Thoracic aorta (tissue), 2 donors: ENCODE measurements at regions not wholly inside any gene's neighbourhood (a gene's known extent, or its start where the extent isn't known, plus 50 kb on each side); places are given as distances from the start of the nearest gene placed in this dataset.

ENCODE experiments used
- ATAC-seq: fragments of 150-250 bp; one replicate; pipeline ENCODE4 v1.8.0; 2017; ENCODE audit warnings: low read depth; ENCODE audit not compliant: insufficient number of reproducible peaks, low FRiP score
- DNase-seq: peaks from one replicate; pipeline ENCODE4 v3.0.0-alpha.2; 2020; ENCODE audit warnings: low spot score
- H3K27ac ChIP-seq, 2 donors: fragments of 200-600 bp; sonication (generic); 1 replicate in 1 of 2; 2 replicates in 1 of 2; pipeline ENCODE4 v1.5.1; 2016; ENCODE audit warnings: mild to moderate bottlenecking in 2 of 2, moderate library complexity in 2 of 2
- H3K27me3 ChIP-seq: fragments of 200-600 bp; sonication (generic); replicated peaks from 2 replicates; pipeline ENCODE4 v1.6.0; 2016; ENCODE audit warnings: mild to moderate bottlenecking; ENCODE audit not compliant: insufficient read depth
- H3K36me3 ChIP-seq: fragments of 200-600 bp; sonication (generic); one replicate; pipeline ENCODE4 v1.5.1; 2016
- H3K4me1 ChIP-seq, 2 donors: fragments of 200-600 bp; sonication (generic); 1 replicate in 1 of 2; 2 replicates in 1 of 2; pipeline versions ENCODE4 v1.5.1 to v1.6.0; 2016; ENCODE audit warnings: low read depth in 2 of 2, mild to moderate bottlenecking in 1 of 2; ENCODE audit not compliant: control insufficient read depth in 1 of 2
- H3K4me3 ChIP-seq: fragments of 200-600 bp; sonication (generic); 2 replicates; pipeline ENCODE4 v1.5.1; 2016; ENCODE audit warnings: mild to moderate bottlenecking
- H3K9me3 ChIP-seq: fragments of 200-600 bp; sonication (generic); 2 replicates; pipeline ENCODE4 v1.5.1; 2016
- TF ChIP-seq, protein P1 (sequence below): fragments of 200-600 bp; sonication (generic); IDR thresholded peaks from one replicate; pipeline ENCODE4 v1.5.1; 2019; ENCODE audit warnings: antibody characterized with exemption

DNA sequence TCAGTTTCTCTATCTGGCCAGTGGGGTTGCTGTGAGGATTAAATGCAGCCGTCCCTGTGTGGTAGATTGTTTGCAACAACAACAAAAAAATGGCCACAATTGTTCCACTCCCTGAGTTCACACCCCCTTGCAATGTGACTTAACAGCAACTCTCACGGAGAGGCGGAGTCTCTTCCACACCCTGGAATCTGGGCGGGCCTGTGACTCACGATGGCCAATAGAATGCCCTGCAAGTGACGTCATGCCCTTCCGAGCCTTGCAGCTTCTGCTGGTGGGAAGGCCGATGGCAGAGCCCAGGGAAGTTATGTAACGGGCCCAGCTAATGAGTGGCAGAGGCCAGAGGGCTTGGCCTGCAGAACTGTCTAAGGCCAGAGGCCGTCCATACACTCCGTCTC is 87.9 kb downstream of the RIPK4 start:
- H3K9me3 ChIP-seq, result no peaks in the 10 kb centered on the region
- DNase-seq (peak; percentile 74), ATAC-seq (peak; percentile 97)
- no peaks in the 10 kb centered on the region for H3K27me3 ChIP-seq
- peaks cover 7 to 8% of the 10 kb centered on the region in 2 donors for H3K4me1 ChIP-seq
- TF ChIP-seq, protein P1, sequence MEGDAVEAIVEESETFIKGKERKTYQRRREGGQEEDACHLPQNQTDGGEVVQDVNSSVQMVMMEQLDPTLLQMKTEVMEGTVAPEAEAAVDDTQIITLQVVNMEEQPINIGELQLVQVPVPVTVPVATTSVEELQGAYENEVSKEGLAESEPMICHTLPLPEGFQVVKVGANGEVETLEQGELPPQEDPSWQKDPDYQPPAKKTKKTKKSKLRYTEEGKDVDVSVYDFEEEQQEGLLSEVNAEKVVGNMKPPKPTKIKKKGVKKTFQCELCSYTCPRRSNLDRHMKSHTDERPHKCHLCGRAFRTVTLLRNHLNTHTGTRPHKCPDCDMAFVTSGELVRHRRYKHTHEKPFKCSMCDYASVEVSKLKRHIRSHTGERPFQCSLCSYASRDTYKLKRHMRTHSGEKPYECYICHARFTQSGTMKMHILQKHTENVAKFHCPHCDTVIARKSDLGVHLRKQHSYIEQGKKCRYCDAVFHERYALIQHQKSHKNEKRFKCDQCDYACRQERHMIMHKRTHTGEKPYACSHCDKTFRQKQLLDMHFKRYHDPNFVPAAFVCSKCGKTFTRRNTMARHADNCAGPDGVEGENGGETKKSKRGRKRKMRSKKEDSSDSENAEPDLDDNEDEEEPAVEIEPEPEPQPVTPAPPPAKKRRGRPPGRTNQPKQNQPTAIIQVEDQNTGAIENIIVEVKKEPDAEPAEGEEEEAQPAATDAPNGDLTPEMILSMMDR, result no peak
- H3K27ac ChIP-seq, result peak overlapping the region in 1 of 2 donors; percentile 54
- no peaks in the 10 kb centered on the region for H3K36me3 ChIP-seq
- peak overlapping the region; percentile 26 for H3K4me3 ChIP-seq

- H3K27ac ChIP-seq, result peak overlapping the region in 1 of 2 donors; percentile 47
- TF ChIP-seq, protein P1, result no peak
- no peak for ATAC-seq
Observed at GRCh38 chr21:41678016-41678923, 88.6 kb downstream of the RIPK4 start.

GRCh38 chr21:41677671-41678015 is 89.2 kb downstream of the RIPK4 start:
- Histone ChIP-seq H3K9me3 (no peaks in the 10 kb centered on the region), H3K27ac (no peak overlapping the region), H3K4me1 (peaks cover 8 to 12% of the 10 kb centered on the region in 2 donors), H3K4me3 (no peak overlapping the region), H3K36me3 (no peaks in the 10 kb centered on the region), H3K27me3 (no peaks in the 10 kb centered on the region)
- no peak for ATAC-seq
- TF ChIP-seq, protein P1, result no peak
- DNase-seq, result no peak

More at GRCh38 chr21:41678016-41678923, 88.6 kb downstream of the RIPK4 start:
- DNase-seq, result no peak
- Histone ChIP-seq H3K27me3 (no peaks in the 10 kb centered on the region), H3K9me3 (no peaks in the 10 kb centered on the region), H3K4me1 (peaks cover 8 to 12% of the 10 kb centered on the region in 2 donors), H3K36me3 (no peaks in the 10 kb centered on the region), H3K4me3 (peak overlapping the region; percentile 26)

DNA sequence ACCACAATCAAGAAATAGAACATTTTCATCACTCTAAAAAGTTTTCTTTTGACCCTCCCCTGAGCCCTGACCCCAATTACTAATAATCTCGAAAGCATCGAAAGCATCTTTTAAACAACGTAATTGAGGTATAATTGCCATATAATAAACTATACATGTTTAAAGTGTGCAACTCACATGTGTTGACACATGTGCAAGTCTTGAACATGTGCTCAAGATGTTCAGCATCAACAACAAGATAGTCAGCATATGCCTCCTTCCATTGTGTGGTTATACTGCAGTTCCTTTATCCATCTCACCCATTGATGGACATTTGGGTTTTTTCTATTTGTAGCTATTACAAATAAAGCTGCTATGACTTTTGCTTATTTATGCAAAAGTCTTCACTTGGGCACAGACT is 90.7 kb downstream of the RIPK4 start:
- DNase-seq (no peak), ATAC-seq (no peak)
- TF ChIP-seq, protein P1, result no peak

DNA sequence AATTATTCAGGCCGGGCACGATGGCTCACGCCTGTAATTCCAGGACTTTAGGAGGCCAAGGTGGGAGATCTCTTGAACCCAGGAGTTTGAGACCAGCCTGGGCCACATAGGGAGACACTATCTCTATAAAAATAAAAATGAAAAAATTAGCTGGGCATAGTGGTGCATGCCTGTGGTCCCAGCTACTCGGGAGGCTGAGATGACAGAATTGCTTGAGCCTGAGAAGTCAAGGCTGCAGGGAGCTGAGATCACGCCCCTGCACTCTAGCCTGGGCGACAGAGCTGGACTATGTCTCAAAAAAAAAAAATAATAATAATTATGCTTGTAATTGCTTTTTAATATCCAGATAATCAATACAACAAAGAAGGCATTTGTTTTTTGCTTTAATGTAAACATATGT is 91.3 kb downstream of the RIPK4 start:
- Histone ChIP-seq H3K4me3 (no peak overlapping the region), H3K27me3 (no peaks in the 10 kb centered on the region), H3K4me1 (peaks cover 8 to 12% of the 10 kb centered on the region in 2 donors), H3K36me3 (no peaks in the 10 kb centered on the region), H3K27ac (no peak overlapping the region), H3K9me3 (no peaks in the 10 kb centered on the region)
- ATAC-seq (no peak), DNase-seq (no peak)
- TF ChIP-seq, protein P1, result no peak

More for the DNA sequence above, 90.7 kb downstream of the RIPK4 start:
- Histone ChIP-seq H3K4me3 (no peak overlapping the region), H3K9me3 (no peaks in the 10 kb centered on the region), H3K27ac (no peak overlapping the region), H3K27me3 (no peaks in the 10 kb centered on the region), H3K36me3 (no peaks in the 10 kb centered on the region), H3K4me1 (peaks cover 8 to 12% of the 10 kb centered on the region in 2 donors)
